ENCODE measurements at regions not wholly inside any gene's neighbourhood (a gene's known extent, or its start where the extent isn't known, plus 50 kb on each side); places are given as distances from the start of the nearest gene placed in this dataset.

- no peak for DNase-seq
Observed at GRCh38 chr2:63785096-63785495, 56.6 kb upstream of the UGP2 start.

GRCh38 chr2:63786471-63786870, 55.2 kb upstream of the UGP2 start:
- no peak for DNase-seq

GRCh38 chr2:63788071-63788470, 53.6 kb upstream of the UGP2 start:
- no peak for DNase-seq

GRCh38 chr2:63789338-63790020, 52.2 kb upstream of the UGP2 start:
- no peak for DNase-seq

GRCh38 chr2:63790491-63790890, 51.2 kb upstream of the UGP2 start:
- no peak for DNase-seq

GRCh38 chr2:63790906-63791305, 50.8 kb upstream of the UGP2 start:
- no peak for DNase-seq

- no peak for DNase-seq
Observed at GRCh38 chr2:63791387-63791786, 50.3 kb upstream of the UGP2 start.
